Neural crest cell (in vitro differentiated cells): ENCODE measurements at regions not wholly inside any gene's neighbourhood (a gene's known extent, or its start where the extent isn't known, plus 50 kb on each side); places are given as distances from the start of the nearest gene placed in this dataset.

Experiments
- DNase-seq: peaks from one replicate; pipeline ENCODE4 v3.0.0; 2021; ENCODE audit warnings: low read depth, mixed read lengths, low spot score
- H3K27ac Mint-ChIP-seq: one replicate; pipeline ENCODE4 v1.8.0; 2021; ENCODE audit warnings: mild to moderate bottlenecking, mixed read lengths; ENCODE audit not compliant: unreplicated experiment
- H3K27me3 Mint-ChIP-seq: 2 replicates; pipeline ENCODE4 v1.8.0; 2021; ENCODE audit warnings: low read depth, mild to moderate bottlenecking, mixed read lengths
- H3K36me3 Mint-ChIP-seq: 2 replicates; pipeline ENCODE4 v1.8.0; 2021; ENCODE audit warnings: low read depth, mild to moderate bottlenecking, mixed read lengths
- H3K4me1 Mint-ChIP-seq: 2 replicates; pipeline ENCODE4 v1.8.0; 2021; ENCODE audit warnings: mixed read lengths
- H3K4me3 Mint-ChIP-seq: one replicate; pipeline ENCODE4 v1.8.0; 2021; ENCODE audit warnings: mild to moderate bottlenecking, mixed read lengths
- H3K9me3 Mint-ChIP-seq: 2 replicates; pipeline ENCODE4 v1.8.0; 2021; ENCODE audit warnings: mixed read lengths
- CTCF ChIP-seq: fragments of 200-600 bp; sonication (generic); conservative IDR thresholded peaks from 2 replicates; pipeline ENCODE4 v1.5.0; 2021; ENCODE audit warnings: antibody characterized with exemption, mild to moderate bottlenecking

GRCh38 chr7:46772776-46773175 lies 809.1 kb downstream of the TNS3 start:
- no peak for DNase-seq
- Mint-ChIP-seq H3K27ac (peak overlapping the region; percentile 40), H3K4me1 (peaks cover 18% of the 10 kb centered on the region), H3K9me3 (peaks cover 22% of the 10 kb centered on the region), H3K27me3 (no peaks in the 10 kb centered on the region), H3K4me3 (peak overlapping the region; percentile 52), H3K36me3 (peaks cover 16% of the 10 kb centered on the region)
- no peak for TF ChIP-seq CTCF

GRCh38 chr7:46767071-46767470 lies 814.8 kb downstream of the TNS3 start:
- TF ChIP-seq CTCF = no peak
- Mint-ChIP-seq H3K27ac (no peak overlapping the region), H3K9me3 (peaks cover 20% of the 10 kb centered on the region), H3K36me3 (peaks cover 18% of the 10 kb centered on the region), H3K4me3 (no peak overlapping the region), H3K4me1 (peaks cover 2% of the 10 kb centered on the region), H3K27me3 (no peaks in the 10 kb centered on the region)
- DNase-seq = no peak

GRCh38 chr7:46764100-46764936 lies 817.6 kb downstream of the TNS3 start:
- H3K27ac Mint-ChIP-seq = peak overlapping the region; percentile 71

DNA sequence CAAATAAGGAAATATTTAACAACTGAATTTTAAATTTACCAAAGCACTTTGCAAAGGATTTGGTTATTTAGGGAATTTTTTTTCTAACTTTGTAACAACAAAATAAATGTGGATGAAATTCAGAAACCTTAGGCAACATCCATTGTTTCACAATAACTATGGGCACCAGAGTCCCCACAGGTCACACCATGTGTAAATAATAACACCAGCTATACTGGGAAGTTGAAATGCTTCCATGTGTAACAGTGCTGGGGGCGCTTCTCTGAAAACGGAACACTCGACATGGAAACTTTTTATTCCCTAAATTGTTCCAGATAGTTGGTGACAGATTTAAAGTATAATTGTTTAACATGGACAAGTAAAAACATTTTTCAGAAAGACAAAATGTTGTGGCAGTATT lies 818.6 kb downstream of the TNS3 start:
- Mint-ChIP-seq H3K4me1 (peaks cover 3% of the 10 kb centered on the region), H3K27ac (no peak overlapping the region), H3K4me3 (no peak overlapping the region), H3K36me3 (peaks cover 2% of the 10 kb centered on the region), H3K27me3 (no peaks in the 10 kb centered on the region), H3K9me3 (peaks cover 5% of the 10 kb centered on the region)
- DNase-seq = no peak
- TF ChIP-seq CTCF = no peak

More at GRCh38 chr7:46764100-46764936, 817.6 kb downstream of the TNS3 start:
- no peaks in the 10 kb centered on the region for H3K27me3 Mint-ChIP-seq
- H3K36me3 Mint-ChIP-seq = peaks cover 11% of the 10 kb centered on the region
- peaks cover 3% of the 10 kb centered on the region for H3K4me1 Mint-ChIP-seq
- H3K4me3 Mint-ChIP-seq = no peak overlapping the region
- TF ChIP-seq CTCF = no peak
- no peak for DNase-seq
- H3K9me3 Mint-ChIP-seq = peaks cover 14% of the 10 kb centered on the region

DNA sequence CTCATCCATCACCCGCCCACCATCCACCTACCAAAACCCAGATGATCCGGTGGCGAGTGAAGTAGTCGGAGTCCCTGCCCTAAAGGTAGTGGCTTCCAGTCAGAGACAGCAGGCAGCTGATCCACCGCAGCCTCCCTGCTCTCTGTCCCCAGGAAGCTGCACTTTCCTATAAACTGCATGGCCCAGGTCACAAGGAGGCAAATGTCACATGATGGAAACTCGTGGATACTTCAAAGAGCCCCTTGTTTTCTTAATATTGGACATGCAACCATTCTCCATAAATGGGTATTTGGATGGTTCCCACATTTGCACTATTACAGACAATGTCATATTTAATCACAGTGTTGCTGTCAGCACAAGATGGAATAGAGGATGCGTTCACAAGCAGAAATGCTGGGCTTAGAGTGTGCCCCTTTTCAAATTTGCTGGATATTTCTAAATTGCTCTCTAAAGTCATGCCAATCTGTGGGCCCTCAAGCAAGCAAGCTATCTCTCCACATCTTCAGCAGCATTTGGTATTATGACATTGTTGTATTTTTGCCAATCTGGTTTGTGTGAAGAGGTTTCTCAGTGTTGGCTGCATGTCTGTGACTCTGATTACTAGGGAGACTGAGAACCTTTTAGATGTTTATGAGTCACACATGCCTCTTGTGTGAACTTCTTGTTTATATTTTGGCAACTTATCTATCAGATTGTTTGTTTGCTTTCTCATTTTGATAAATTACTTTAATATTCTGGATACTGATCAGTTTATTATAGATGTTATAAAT lies 822.0 kb downstream of the TNS3 start:
- H3K27ac Mint-ChIP-seq = no peak overlapping the region
- no peak overlapping the region for H3K4me3 Mint-ChIP-seq
- TF ChIP-seq CTCF = no peak
- H3K4me1 Mint-ChIP-seq = peaks cover 7% of the 10 kb centered on the region
- no peak for DNase-seq
- no peaks in the 10 kb centered on the region for H3K27me3 Mint-ChIP-seq
- peaks cover 2% of the 10 kb centered on the region for H3K9me3 Mint-ChIP-seq
- peaks cover 2% of the 10 kb centered on the region for H3K36me3 Mint-ChIP-seq
